GM21447 (cell line): ENCODE measurements at regions not wholly inside any gene's neighbourhood (a gene's known extent, or its start where the extent isn't known, plus 50 kb on each side); places are given as distances from the start of the nearest gene placed in this dataset.
"Not testable (repeated sequence)": the region's sequence is repeated elsewhere in the genome, so short reads cannot be mapped to it uniquely, and the experiment has no call there.

Source experiments
- ATAC-seq: cut with Tn5 transposase; IDR thresholded peaks from one replicate; pipeline ENCODE4 v1.9.1; 2021; ENCODE audit not compliant: unreplicated experiment

DNA sequence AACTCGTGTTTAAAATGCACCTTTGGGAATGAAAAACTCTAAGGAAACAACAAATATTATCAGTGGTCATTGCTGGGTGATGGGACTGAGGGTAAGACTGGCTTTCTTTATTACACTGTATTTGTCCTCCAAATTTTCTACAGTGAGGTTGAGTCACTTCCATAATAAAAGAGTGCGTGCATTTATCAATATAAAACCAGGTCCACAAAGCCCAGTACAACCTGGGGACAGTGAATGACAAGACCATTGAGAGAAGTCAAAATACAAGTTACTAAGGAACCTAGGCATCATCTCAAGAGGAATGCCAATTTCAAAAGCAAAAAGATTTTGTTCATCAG, 76.4 kb downstream of the MAGED4 start:
- ATAC-seq = no peak

DNA sequence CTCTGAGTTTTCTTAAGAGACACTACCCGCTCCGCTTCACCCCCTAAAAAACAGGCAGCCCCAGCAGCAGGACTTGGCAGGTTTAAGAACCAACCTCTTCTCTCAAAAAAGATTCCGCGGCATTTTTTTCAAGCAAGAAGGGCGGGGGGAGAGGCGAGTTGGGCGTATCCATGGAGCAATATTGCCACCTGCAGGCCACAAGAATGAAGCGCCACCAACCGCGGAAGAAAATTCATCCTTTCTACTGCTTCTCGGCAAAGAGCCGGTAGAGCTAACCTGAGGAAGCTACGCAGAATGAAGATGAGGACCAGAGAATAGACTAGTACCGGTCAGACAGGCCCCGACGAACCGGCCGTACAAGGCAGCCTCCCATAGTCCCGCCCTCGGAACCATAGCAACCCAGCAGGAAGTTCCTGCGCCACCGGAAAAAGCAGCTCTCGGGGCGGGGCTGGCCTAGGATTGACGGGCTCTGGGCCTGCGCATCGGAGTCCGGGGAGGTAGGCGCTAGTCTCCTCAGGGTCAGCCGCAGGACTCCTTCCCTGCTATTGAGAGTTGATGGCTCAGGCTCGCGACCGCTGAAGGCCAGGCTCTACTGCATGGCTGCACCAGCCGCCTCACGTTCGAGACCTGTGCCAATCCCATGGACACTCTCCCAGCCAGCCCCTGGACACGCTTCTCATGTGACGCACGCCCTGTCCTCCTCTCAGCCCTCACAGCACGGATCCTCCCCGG, 76.9 kb downstream of the MAGED4 start:
- ATAC-seq = peak; percentile 98

DNA sequence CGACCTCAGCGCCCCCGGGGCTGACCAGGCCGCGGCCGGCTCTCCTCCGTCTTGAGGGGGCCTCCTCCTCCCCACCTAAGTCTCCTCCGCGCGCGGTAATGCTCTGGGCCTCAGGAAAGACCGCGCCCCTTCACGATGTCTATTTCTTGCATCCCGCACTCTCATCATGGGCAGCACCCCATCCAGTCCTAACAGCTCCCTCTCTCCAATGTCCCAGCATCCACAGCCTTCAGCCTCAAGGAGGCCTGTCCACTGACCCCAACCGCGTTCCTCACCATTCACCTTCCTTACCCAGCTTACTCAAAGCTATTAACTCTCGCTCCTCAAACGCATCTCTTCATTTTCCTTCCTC, 77.5 kb downstream of the MAGED4 start:
- peak; percentile 6 for ATAC-seq

DNA sequence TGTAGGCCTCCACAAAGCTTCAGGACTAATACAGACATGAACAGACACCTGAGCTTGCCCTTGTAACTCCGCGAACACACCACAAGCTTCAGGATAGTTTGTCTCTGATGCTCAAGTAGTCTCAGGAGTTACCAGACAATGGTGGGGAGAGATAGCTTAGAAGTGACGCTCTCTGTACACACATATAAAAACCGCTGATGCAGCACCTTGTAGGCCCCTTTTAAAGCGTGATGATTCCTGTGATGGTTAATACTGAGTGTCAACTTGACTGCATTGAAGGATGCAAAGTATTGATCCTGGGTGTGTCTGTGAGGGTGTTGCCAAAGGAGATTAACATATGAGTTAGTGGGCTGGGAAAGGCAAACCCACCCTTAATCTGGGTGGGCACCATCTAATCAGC, 78.7 kb downstream of the MAGED4 start:
- ATAC-seq = no peak

DNA sequence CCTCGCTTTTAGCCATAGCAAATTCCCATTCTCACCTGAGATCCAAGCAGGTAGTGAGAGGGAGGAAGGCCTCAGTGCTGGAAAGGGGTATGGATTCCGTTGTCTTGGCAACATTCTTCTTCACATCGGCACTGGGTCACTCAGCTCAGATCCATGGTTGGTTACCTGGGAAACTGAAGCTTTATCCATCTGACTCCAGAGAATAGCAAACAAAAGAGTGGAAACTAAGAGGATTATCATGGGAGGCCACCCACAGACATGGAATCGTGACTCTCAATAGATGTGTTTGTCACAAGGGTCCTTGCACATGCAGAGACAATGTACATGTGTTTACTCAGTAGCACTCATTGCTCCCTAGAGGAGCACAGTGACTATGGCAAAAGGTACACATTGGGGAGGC, 81.0 kb downstream of the MAGED4 start:
- ATAC-seq = no peak

DNA sequence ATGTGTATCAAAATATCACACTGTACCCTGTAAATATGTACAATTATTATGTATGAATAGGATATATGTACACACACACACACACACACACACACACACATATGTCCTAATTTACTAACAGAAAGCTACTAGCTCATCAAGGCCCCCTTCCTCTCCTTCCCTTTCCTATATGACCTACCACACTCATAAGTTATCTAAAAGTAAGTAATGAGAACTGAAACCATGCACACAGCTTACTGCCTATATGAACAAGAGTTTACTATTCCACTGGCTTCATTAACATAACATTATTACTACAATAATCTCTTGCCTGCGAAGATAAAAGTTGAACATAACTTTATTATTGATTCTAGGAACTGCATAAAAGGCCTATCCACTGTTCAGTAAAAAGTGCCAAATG, 83.8 kb downstream of the MAGED4 start:
- not testable (repeated sequence) for ATAC-seq

DNA sequence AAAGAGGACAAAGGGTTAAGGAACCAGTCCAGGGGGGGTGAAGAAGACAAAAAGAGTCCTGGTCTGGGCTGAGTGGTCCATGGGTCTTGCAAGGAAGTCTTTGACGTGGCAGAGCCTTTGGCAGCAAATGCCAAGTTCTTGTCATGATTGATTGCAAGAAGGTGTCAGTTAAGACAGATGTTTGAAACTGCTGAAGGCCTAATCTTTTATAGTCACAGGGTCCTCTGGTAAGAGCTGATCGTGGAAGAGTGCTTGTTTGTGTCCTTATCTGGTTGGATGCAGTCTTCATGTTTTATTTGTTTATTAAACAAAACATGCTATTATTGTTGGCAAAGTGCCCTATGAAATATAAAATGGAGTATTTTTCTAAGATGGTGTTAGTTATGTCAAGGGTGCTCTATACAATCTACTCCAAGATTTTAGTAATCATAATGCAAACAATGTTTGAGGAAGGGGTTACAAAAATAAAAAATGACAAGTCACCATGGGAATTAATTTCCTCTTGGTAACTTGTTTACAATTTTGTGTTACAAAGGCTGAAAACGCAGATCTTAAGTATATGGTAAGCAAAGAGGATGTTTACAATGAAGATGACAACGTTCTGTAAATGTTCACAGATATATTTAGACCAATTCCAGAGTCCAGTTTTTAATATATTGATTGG, 85.9 kb downstream of the MAGED4 start:
- ATAC-seq = no peak

DNA sequence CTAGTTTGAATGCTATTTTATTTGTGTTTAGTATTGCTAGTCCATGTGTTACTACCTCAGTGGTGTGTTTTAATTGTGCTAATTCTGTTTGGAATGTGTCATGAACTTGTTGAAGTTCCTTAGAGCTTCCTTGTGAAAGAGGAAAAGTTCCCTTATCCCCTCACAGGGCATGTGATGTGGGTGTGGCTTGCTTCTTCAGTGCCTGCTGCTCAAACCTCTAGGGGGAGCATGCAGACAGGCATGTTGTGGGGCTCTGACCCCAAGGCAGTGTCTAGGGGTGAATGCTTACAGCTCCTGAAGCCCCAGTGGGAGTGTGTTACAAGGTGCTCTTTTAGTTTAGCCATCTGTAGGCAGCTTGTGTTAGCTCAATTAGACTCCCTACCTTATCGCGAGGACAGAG, 86.5 kb downstream of the MAGED4 start:
- no peak for ATAC-seq

DNA sequence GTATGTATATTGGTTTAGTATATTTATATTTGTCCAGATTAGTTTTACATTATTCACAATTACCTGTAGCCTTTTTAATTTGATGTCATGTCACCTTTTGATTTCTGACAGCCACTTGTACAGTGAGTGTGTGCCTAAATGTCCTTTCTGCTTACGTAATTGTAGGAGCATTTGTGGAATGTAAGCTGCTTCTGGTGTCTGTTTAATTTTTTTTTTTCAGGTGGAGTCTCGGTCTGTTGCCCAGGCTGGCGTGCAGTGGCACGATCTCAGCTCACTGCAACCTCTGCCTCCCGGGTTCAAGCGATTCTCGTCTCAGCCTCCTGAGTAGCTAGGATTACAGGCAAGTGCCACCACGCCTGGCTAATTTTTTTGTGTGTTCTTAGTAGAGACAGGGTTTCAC, 91.2 kb upstream of the XAGE2 start:
- ATAC-seq = no peak

DNA sequence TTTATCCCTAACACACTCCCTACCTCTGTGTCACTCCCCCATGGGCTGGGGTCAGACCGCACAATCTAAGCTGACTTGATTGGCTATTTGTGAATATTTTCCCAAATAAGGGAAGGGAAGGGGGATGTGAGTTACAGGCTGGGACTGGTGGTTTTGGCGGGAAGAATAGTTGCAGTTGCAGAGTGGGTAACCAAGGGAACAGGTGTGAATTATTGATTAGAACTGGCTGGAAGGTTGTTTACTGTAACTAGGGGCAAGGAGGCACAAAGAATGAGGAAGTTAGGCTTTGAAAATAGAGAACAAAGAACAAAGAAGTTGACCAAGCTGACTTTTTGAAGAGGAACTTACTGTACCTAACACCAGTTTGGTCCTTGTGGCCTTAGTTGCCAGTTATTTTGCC, 88.0 kb upstream of the XAGE2 start:
- no peak for ATAC-seq

DNA sequence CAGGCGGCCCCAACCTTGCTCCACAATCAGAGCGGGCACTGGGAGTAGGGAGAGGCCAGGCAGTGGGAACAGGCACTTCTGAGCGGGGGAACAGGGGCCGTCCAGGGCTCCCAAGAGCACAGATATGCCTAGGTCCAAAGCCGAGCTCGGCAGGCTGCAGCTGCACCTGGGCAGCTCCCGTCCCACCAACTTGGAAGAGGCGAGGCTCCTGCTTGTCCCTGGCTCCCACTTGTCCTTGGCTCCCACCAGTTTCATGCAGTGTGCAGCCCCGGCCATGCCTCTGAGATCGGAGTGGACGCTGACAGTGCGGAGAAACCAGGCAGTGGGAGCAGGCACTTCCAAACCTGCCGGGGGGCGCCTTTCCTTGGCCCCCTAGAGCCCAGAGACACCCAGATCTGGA, 84.0 kb upstream of the XAGE2 start:
- no peak for ATAC-seq

DNA sequence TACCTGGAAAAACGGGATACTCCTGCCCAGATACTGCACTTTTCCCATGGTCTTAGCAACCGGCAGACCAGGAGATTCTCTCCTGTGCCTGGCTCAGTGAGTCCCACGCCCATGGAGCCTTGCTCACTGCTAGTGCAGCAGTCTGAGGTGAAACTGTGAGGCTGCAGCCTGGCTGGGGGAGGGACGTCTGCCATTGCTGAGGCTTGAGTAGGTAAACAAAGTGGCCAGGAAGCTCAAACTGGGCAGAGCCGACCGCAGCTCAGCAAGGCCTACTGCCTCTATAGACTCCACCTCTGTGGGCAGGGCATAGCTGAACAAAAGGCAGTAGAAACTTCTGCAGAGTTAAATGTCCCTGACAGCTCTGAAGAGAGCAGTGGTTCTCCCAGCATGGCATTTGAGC, 69.9 kb upstream of the XAGE2 start:
- ATAC-seq = not testable (repeated sequence)

DNA sequence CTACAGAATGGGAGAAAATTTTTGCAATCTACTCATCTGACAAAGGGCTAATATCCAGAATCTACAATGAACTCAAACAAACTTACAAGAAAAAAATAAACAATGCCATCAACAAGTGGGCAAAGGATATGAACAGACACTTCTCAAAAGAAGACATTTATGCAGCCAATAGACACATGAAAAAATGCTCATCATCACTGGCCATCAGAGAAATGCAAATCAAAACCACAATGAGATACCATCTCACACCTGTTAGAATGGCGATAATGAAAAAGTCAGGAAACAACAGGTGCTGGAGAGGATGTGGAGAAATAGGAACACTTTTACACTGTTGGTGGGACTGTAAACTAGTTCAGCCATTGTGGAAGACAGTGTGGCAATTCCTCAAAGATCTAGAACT, 60.3 kb upstream of the XAGE2 start:
- not testable (repeated sequence) for ATAC-seq
